Hepatic stellate cell (primary cell): ENCODE measurements at regions not wholly inside any gene's neighbourhood (a gene's known extent, or its start where the extent isn't known, plus 50 kb on each side); places are given as distances from the start of the nearest gene placed in this dataset.
"Not testable (repeated sequence)": the region's sequence is repeated elsewhere in the genome, so short reads cannot be mapped to it uniquely, and the experiment has no call there.

Experiments used
- DNase-seq: peaks from one replicate; pipeline ENCODE4 v3.0.0; 2011; ENCODE audit warnings: low spot score

DNA sequence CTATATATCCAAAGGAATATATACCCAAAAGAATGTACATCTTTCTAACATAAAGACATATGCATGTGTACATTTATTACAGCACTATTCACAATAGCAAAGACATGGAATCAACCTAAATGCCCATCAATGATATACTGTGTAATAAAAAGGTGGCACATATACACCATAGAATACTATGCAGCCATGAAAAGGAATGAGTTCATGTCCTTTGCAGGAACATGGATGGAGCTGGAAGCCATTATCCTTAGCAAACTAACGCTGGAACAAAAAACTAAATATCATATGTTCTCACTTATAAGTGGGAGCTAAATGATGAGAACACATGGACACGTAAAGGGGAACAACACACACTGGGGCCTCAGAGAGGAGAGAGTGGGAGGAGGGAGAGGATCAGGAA lies 365.7 kb upstream of the FTMT start:
- DNase-seq = not testable (repeated sequence)

GRCh38 chr5:121489972-121490371 lies 361.7 kb upstream of the FTMT start:
- no peak for DNase-seq

DNA sequence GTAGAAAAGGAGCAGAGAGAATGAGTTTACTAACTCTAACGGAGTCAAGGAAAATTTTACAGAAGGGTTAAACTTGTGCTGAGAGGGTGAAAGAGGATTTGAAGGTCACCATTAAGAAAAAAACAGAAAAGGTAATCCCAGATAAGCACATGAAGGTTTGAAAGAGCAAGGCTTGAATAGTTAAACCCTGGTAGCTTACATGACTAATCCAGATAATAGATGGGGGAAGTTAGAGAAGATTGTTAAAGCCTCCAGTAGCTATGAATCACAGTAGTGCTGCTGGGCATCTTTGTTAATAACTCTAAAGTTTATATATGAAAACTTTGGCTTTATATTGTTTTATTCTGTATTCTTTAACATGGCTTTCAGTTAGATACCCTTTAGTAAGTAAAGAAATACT lies 354.5 kb upstream of the FTMT start:
- DNase-seq = no peak

DNA sequence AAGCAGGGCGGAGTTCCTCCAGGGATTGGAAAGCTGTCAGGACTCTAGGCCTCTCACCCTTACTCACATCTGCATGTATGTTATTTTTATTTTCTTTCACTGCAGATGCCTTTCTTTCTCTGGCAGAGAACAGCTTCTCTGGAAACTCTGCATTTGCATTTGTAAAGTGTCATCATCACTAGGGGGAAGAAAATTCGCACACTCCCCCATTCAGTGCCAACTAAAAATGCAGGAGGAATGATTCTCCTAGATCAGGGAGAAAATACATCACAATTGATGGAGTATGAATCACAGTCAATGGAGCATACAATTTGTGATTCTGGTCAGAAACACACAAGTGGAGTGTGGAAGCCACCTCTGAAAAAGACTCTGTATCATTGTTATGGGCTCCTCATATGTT lies 351.4 kb upstream of the FTMT start:
- no peak for DNase-seq

- no peak for DNase-seq
Observed at GRCh38 chr5:121503111-121503840, 348.4 kb upstream of the FTMT start.

- DNase-seq = no peak
Observed at GRCh38 chr5:121516997-121517396, 334.7 kb upstream of the FTMT start.

GRCh38 chr5:121525706-121526105 lies 326.0 kb upstream of the FTMT start:
- DNase-seq = no peak

DNA sequence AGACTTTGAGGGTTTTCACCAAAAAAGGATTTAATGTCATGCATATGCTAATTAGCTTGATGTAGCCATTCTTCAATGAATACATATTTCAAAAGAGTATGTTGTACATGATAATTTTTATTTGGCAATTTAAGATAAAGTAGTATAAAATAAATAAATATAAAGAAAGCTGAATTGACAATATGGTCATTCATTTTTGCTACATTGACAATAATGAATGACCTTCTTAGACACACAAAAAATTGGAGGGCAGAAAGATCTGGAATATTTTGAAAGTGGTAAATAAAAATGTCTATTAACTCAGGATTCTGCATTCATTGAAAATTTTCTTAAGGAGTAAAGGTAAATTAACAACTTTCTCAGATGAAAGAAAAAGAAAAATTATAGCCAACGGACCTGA lies 324.8 kb upstream of the FTMT start:
- no peak for DNase-seq

DNA sequence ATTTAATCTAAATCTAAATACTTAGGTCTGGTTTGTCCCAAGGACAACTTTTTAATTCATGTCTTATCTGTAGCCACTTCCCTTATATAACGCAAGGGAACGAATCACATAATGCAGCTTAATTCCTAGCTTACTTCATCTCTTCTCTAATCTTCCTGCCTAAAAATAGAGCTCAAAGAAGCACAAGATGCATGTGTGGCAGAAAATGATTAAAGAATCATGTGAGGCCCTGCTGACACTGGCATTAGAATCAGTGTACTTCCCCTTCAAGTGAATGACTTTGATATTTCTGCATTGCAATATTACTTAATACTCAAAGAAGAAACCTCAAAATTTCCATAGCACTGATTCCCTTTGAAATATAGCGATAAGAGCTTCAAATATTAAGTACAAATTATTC lies 317.9 kb upstream of the FTMT start:
- DNase-seq = no peak

GRCh38 chr5:121550989-121551388 lies 300.7 kb upstream of the FTMT start:
- no peak for DNase-seq

GRCh38 chr5:121559832-121560231 lies 291.9 kb upstream of the FTMT start:
- DNase-seq = no peak

DNA sequence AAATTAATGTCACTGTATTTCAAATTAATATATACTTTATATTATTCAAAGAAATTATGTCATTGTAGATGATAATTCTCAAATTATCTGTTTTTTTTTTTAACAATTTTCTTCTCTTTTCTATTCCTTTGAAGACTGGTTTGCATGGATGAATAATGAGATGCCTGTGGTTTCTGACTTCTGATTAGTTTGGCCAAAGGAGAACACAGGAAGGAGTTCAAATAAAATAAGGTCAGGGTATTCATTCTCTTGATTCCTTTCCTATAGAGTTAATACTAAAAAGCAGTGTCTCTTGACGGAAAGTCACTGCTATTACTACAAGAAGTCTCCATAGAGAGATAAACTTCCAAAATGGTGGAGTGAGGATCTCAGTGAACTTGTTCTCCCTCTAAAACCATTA lies 279.6 kb upstream of the FTMT start:
- no peak for DNase-seq

DNA sequence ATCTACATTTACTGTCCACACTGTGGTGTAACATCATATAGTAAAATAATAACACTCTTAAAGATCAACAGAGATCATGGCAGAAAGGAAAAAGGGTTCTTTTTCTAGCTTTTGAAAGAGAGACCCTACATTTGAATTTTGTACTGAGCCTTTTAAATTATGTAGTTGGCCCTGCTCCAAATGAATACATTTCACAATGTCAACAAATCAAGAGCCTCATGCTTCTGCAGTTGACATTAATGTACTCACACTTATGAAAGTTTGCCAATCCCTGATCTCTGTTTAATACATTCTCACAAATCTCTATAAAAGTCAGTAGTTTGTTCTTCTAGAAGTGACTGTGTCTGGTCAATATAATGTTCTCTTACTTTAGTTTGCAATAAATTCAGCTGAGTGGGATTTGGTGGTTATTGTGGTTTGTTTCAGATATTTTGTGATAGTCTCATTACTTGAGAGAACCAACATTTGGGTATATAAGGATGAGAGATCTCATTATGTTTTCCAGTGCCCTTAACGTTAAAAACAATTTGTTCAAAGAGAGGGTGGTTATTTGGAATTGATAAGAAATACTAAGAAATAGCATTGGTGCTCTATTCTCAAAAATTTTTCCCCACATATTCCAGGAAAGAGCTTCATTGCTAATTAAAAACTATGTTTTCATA lies 277.8 kb upstream of the FTMT start:
- no peak for DNase-seq

DNA sequence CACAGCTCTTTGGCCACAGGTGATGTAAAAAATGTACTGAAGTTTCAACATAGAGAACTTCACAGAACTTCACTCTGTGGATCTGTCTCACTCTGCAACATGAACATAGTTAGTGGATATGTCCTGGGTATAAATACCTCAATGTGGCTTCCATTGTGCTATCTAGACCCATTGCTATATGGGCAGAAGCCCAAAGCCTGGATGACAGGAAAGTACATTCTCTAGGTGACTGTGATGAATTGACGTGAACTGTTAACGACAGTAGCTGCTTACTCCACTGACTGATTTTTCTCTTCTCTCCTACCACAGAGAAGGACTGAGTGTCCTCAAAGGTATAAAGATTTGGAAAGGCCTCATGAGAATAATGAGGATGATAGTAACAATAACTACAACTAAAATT lies 270.1 kb upstream of the FTMT start:
- no peak for DNase-seq

DNA sequence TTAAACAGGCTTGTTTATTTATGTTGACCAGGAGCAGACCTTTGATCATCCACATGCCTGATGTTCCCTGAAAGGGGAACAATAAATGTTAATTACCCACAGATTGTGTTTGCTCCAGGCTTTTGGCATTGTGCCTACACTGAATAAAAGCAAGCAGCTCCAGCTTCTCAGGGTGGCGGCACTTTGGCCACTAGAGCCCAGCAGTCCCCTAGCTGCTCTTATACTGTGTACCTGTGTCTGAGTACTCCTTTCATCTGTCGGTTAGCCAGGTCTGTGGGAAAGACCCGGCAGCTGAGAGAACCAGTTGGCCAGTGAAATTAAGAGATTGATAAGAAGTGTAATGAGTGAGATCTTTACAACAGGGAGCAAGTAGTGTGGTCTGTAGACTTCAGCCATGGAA lies 254.8 kb upstream of the FTMT start:
- no peak for DNase-seq

DNA sequence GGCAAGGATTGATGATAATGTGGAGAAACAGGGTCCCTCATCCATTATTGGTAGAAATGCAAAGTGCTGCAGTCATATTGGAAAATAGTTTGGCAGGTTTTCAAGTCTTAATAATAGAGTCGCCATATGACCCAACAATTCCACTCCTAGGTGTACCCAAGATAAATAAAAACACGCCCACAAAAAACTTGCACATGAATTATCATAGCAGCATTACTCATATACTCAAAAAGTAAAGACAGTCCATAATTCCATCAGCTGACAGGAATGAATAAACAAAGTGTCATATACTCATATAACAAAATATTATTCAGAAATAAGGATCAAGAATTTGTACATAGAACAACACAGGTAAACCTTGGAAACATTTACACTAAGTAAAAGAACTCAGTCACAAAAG lies 242.9 kb upstream of the FTMT start:
- no peak for DNase-seq

GRCh38 chr5:121624035-121624434 lies 227.6 kb upstream of the FTMT start:
- DNase-seq = no peak

DNA sequence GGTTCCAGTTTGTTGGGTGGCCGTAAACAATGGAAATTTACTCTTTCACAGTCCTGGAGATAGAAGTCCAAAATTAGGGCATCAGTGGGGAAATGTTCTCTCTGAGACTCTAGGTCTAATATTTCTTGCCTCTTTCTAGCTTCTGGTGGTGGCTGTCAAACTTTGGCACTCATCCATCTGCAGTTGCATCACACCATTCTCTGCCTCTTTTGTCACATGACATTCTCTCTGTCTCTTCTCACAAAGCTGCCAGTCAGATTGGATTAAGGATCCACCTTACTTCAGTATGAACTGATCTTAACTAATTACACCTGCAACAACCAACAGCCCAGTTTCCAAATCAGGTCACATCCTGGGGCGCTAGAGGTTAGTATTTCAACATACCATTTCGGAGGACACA lies 222.9 kb upstream of the FTMT start:
- DNase-seq = no peak

- DNase-seq = no peak
Observed at GRCh38 chr5:121630402-121630801, 221.3 kb upstream of the FTMT start.

DNA sequence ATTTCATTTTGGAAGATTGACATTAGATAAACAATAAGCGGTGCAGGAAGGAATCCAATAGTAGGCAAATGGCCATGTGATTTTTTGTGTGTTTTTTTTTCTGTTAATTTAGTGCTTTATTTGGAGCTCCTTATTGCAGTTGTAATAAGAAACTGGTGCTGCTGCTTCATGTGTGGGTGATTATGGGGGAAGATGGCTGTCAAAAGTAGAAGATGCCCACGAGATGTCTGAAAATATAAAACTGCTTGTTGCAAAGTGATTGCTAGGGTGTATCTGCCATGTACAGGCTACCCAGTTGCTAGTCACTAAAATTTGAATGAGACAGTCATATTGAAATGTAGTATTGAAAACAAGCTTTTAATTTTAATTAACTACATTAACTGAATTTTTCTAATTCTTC lies 216.7 kb upstream of the FTMT start:
- no peak for DNase-seq

- no peak for DNase-seq
Observed at GRCh38 chr5:121638126-121638525, 213.6 kb upstream of the FTMT start.

DNA sequence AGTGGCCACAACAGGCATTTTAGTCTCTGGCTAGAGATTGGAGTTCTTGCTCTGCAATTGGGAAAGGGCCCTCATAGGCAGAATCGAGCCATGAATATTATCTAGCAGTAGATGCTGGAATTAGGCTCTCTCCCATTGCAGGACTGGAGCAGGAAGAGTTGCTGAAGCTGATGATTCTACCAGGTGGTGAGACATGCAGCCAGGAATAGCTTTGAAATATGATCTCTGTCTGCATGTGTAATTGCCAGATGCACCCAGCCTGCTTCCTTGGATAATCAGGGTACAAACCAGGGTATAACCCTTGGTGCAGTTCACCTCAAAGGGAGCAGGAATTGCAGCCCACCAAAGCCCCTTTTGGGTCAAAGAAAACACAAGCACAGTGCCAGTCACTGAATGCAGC lies 211.4 kb upstream of the FTMT start:
- DNase-seq = no peak

- no peak for DNase-seq
Observed at GRCh38 chr5:121658221-121658620, 193.5 kb upstream of the FTMT start.

DNA sequence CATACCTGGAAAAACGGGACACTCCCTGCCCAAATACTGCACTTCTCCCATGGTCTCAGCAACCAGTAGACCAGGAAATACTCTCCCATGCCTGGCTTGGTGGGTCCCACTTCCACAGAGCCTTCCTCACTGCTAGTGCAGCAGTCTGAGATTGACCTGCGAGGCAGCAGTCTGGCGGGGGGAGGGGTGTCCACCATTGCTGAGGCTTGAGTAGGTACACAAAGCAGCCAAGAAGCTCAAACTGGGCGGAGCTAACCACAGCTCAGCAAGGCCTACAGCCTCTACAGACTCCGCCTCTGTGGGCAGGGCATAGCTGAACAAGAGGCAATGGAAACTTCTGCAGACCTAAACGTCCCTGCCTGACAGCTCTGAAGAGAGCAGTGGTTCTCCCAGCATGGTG lies 191.5 kb upstream of the FTMT start:
- no peak for DNase-seq
